ENCODE measurements at regions not wholly inside any gene's neighbourhood (a gene's known extent, or its start where the extent isn't known, plus 50 kb on each side); places are given as distances from the start of the nearest gene placed in this dataset.

GRCh38 chr1:43035821-43036741 lies 77.4 kb upstream of the SLC2A1 start:
- Histone ChIP-seq H3K4me3 (ENCODE audit: insufficient read depth, low read depth, low read length) (no peak overlapping the region), H3K4me1 (ENCODE audit: control insufficient read depth, insufficient read depth, low read length) (peaks cover 1% of the 10 kb centered on the region; the same call in 1 of the 2 replicates), H3K79me1 (ENCODE audit: low read depth in 1 of 2, low read length in 2 of 2) (no peaks in the 10 kb centered on the region), H3K27me3 (ENCODE audit: control insufficient read depth, insufficient read depth, low read length) (no peaks in the 10 kb centered on the region), H2BK20ac (ENCODE audit: low read depth, low read length) (0 out of 2 replicates have a peak overlapping the region, but pooled peaks have one; percentile 34), H3K56ac (ENCODE audit: extremely low read depth, insufficient read depth, low read length) (no peak overlapping the region), H2BK120ac (ENCODE audit: low read depth, low read length) (no peak overlapping the region), H4K8ac (ENCODE audit: low read depth in 2 of 2, low read length in 2 of 2) (no peak overlapping the region), H3K23ac (ENCODE audit: low read depth, low read length) (no peak overlapping the region), H2BK15ac (ENCODE audit: low read depth, low read length) (no peak overlapping the region), H2AK5ac (ENCODE audit: low read depth, low read length) (0 out of 2 replicates have a peak overlapping the region, but pooled peaks have one; percentile 21), H2AFZ (replicated peaks; ENCODE audit: low read length, poor library complexity) (peak overlapping the region; percentile 4), H2BK5ac (ENCODE audit: low read depth, low read length, poor library complexity, severe bottlenecking) (no peak overlapping the region), H2AK9ac (replicated peaks; ENCODE audit: low read depth, low read length, poor library complexity) (no peak overlapping the region), H3K27ac (ENCODE audit: insufficient read depth, low read length) (no peak overlapping the region), H4K20me1 (ENCODE audit: insufficient read depth, low read length) (no peaks in the 10 kb centered on the region), H3K18ac (ENCODE audit: low read depth, low read length) (no peak overlapping the region), H3K9me1 (ENCODE audit: insufficient read depth, low read length) (peaks cover 6% of the 10 kb centered on the region; the same call in 1 of the 2 replicates), H3K36me3 (ENCODE audit: control insufficient read depth, insufficient read depth, low read length) (no peaks in the 10 kb centered on the region), H4K5ac (ENCODE audit: low read depth, low read length) (no peak overlapping the region), H3K4me2 (ENCODE audit: low read depth, low read length) (no peak overlapping the region), H3K14ac (replicated peaks; ENCODE audit: low read depth, low read length) (no peak overlapping the region), H3K4ac (ENCODE audit: low read depth, low read length) (no peak overlapping the region), H4K91ac (ENCODE audit: insufficient read depth, low read depth, low read length) (no peak overlapping the region; the same call in 1 of the 2 replicates), H3K9me3 (ENCODE audit: control insufficient read depth, insufficient read depth, low read length) (no peaks in the 10 kb centered on the region), H3K9ac (ENCODE audit: low read depth, low read length) (no peak overlapping the region)
- POLR2A ChIA-PET (ENCODE audit: unreplicated experiment), result no interaction called here
- DNase-seq (peak; percentile 23), ATAC-seq (ENCODE audit: low read depth) (peak; percentile 45; the same call in 1 of the 2 replicates)
- WGBS, 2 experiments (ENCODE audit: extremely low coverage in 2 of 2, insufficient read length in 1 of 2), result 71% methylated on average over 4 of the region's 24 CpGs; no CpG with 5 or more reads in 1 of the 2 experiments
- in situ Hi-C loops (cut with MboI; ENCODE audit: low sequenced_read_pairs) (no loop called here), intact Hi-C loops (cut with micrococcal nuclease) (no loop called here), dilution Hi-C loops (cut with HindIII; ENCODE audit: low sequenced_read_pairs, unreplicated experiment) (no loop called here)
- CTCF ChIA-PET, result no interaction called here
- no TSS peak for BruUV-seq (replicated peaks)
- no peak for TF ChIP-seq MAZ (IDR thresholded peaks at IDR 0.05; ENCODE audit: borderline replicate concordance, low read depth, low read length)
- TF ChIP-seq, protein P1, sequence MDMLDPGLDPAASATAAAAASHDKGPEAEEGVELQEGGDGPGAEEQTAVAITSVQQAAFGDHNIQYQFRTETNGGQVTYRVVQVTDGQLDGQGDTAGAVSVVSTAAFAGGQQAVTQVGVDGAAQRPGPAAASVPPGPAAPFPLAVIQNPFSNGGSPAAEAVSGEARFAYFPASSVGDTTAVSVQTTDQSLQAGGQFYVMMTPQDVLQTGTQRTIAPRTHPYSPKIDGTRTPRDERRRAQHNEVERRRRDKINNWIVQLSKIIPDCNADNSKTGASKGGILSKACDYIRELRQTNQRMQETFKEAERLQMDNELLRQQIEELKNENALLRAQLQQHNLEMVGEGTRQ (IDR thresholded peaks at IDR 0.05; ENCODE audit: low read depth, low read length), result 0 out of 2 replicates have a peak, but pooled peaks have one; percentile 3
